SH-SY5Y (cell line): ENCODE measurements at regions not wholly inside any gene's neighbourhood (a gene's known extent, or its start where the extent isn't known, plus 50 kb on each side); places are given as distances from the start of the nearest gene placed in this dataset.

Experiments
- GATA2 ChIP-seq: IDR thresholded peaks from 2 replicates; pipeline ENCODE4 v1.6.1; 2011; ENCODE audit warnings: mild to moderate bottlenecking, low read depth, low read length
- GATA3 ChIP-seq: IDR thresholded peaks from 2 replicates; pipeline ENCODE4 v1.6.1; 2011; ENCODE audit warnings: low read depth, mild to moderate bottlenecking, low read length, moderate library complexity

- TF ChIP-seq GATA3 (no peak), GATA2 (no peak)
Measured at GRCh38 chrX:40469316-40469715, 111.5 kb upstream of the ATP6AP2 start.
